Erythroblast (primary cell): ENCODE measurements at regions not wholly inside any gene's neighbourhood (a gene's known extent, or its start where the extent isn't known, plus 50 kb on each side); places are given as distances from the start of the nearest gene placed in this dataset.

Source experiments
- DNase-seq, 2 experiments: peaks; one replicate each; lab custom pipeline; 2025; lab: John Stamatoyannopoulos, UW
- GATA1 ChIP-seq: IDR thresholded peaks from 2 replicates; pipeline ENCODE4 v1.6.1; 2011; ENCODE audit warnings: low read depth, mild to moderate bottlenecking, control low read depth, low read length, moderate library complexity
- POLR2A ChIP-seq: IDR thresholded peaks from 2 replicates; pipeline ENCODE4 v1.6.1; 2011; ENCODE audit warnings: mild to moderate bottlenecking, low read length

- DNase-seq: no peak
- TF ChIP-seq GATA1: no peak
- no peak for TF ChIP-seq POLR2A
Observed at GRCh38 chr10:4213441-4213840, 428.4 kb upstream of the KLF6 start.

- TF ChIP-seq POLR2A: no peak
- TF ChIP-seq GATA1: no peak
- no peak for DNase-seq
Observed at GRCh38 chr10:4212111-4212630, 427.2 kb upstream of the KLF6 start.

- no peak for DNase-seq
Observed at GRCh38 chr10:4208499-4208898, 423.5 kb upstream of the KLF6 start.

GRCh38 chr10:4205113-4205512 lies 420.1 kb upstream of the KLF6 start:
- no peak for DNase-seq
- TF ChIP-seq POLR2A (no peak), GATA1 (no peak)

More at GRCh38 chr10:4208499-4208898, 423.5 kb upstream of the KLF6 start:
- TF ChIP-seq GATA1 (no peak), POLR2A (no peak)

- TF ChIP-seq GATA1: no peak
- TF ChIP-seq POLR2A: no peak
- no peak for DNase-seq
Observed at GRCh38 chr10:4202938-4203337, 417.9 kb upstream of the KLF6 start.

- no peak for DNase-seq
- TF ChIP-seq POLR2A (no peak), GATA1 (no peak)
Observed at GRCh38 chr10:4201866-4202825, 417.1 kb upstream of the KLF6 start.

- DNase-seq: no peak
- TF ChIP-seq GATA1 (no peak), POLR2A (no peak)
Observed at GRCh38 chr10:4199196-4199595, 414.2 kb upstream of the KLF6 start.

- no peak for DNase-seq
- no peak for TF ChIP-seq GATA1
- no peak for TF ChIP-seq POLR2A
Observed at GRCh38 chr10:4198216-4198615, 413.2 kb upstream of the KLF6 start.

- TF ChIP-seq POLR2A (no peak), GATA1 (no peak)
- no peak for DNase-seq
Observed at GRCh38 chr10:4197676-4198075, 412.7 kb upstream of the KLF6 start.

- no peak for TF ChIP-seq GATA1
- no peak for TF ChIP-seq POLR2A
- no peak for DNase-seq
Observed at GRCh38 chr10:4196771-4197390, 411.9 kb upstream of the KLF6 start.

GRCh38 chr10:4196183-4196582 lies 411.2 kb upstream of the KLF6 start:
- DNase-seq: no peak
- TF ChIP-seq GATA1 (no peak), POLR2A (no peak)

- TF ChIP-seq POLR2A (no peak), GATA1 (no peak)
- peak in 1 of 2 experiments; percentile 16 for DNase-seq
Observed at GRCh38 chr10:4195213-4195612, 410.2 kb upstream of the KLF6 start.

GRCh38 chr10:4194231-4194630 lies 409.2 kb upstream of the KLF6 start:
- DNase-seq: no peak
- TF ChIP-seq GATA1: no peak
- TF ChIP-seq POLR2A: no peak

GRCh38 chr10:4191894-4192293 lies 406.9 kb upstream of the KLF6 start:
- TF ChIP-seq GATA1 (no peak), POLR2A (no peak)
- DNase-seq: no peak
